Rectal smooth muscle tissue (tissue), 1 donor: ENCODE measurements at regions not wholly inside any gene's neighbourhood (a gene's known extent, or its start where the extent isn't known, plus 50 kb on each side); places are given as distances from the start of the nearest gene placed in this dataset.

Experiments used
- H3K27ac ChIP-seq: one replicate; pipeline ENCODE4 v1.7.0; 2013; ENCODE audit warnings: low read depth, low read length, inconsistent platforms
- H3K27me3 ChIP-seq: one replicate; pipeline ENCODE4 v1.7.0; 2013; ENCODE audit warnings: low read length; ENCODE audit not compliant: control insufficient read depth, insufficient read depth
- H3K36me3 ChIP-seq: one replicate; pipeline ENCODE4 v1.7.0; 2013; ENCODE audit warnings: low read length; ENCODE audit not compliant: control insufficient read depth, insufficient read depth
- H3K4me1 ChIP-seq: one replicate; pipeline ENCODE4 v1.7.0; 2013; ENCODE audit warnings: low read length; ENCODE audit not compliant: control insufficient read depth, insufficient read depth
- H3K4me3 ChIP-seq: one replicate; pipeline ENCODE4 v1.7.0; 2013; ENCODE audit warnings: low read length
- H3K9ac ChIP-seq: one replicate; pipeline ENCODE4 v1.7.0; 2013; ENCODE audit warnings: low read length

- no peak overlapping the region for H3K4me3 ChIP-seq
- H3K4me1 ChIP-seq = no peaks in the 10 kb centered on the region
- H3K27me3 ChIP-seq = no peaks in the 10 kb centered on the region
- no peaks in the 10 kb centered on the region for H3K36me3 ChIP-seq
- no peak overlapping the region for H3K9ac ChIP-seq
- H3K27ac ChIP-seq = no peak overlapping the region
Observed at GRCh38 chr16:49061137-49061714, 220.4 kb downstream of the CBLN1 start.

- H3K36me3 ChIP-seq = no peaks in the 10 kb centered on the region
- H3K27ac ChIP-seq = no peak overlapping the region
- H3K4me1 ChIP-seq = no peaks in the 10 kb centered on the region
- H3K4me3 ChIP-seq = no peak overlapping the region
- H3K9ac ChIP-seq = no peak overlapping the region
- no peaks in the 10 kb centered on the region for H3K27me3 ChIP-seq
Observed at GRCh38 chr16:49060728-49061127, 220.9 kb downstream of the CBLN1 start.

GRCh38 chr16:49058382-49058781 is 223.3 kb downstream of the CBLN1 start:
- Histone ChIP-seq H3K36me3 (no peaks in the 10 kb centered on the region), H3K27ac (no peak overlapping the region), H3K4me3 (no peak overlapping the region), H3K9ac (no peak overlapping the region), H3K4me1 (no peaks in the 10 kb centered on the region), H3K27me3 (no peaks in the 10 kb centered on the region)

- no peak overlapping the region for H3K9ac ChIP-seq
- no peaks in the 10 kb centered on the region for H3K27me3 ChIP-seq
- no peaks in the 10 kb centered on the region for H3K36me3 ChIP-seq
- no peak overlapping the region for H3K4me3 ChIP-seq
- H3K27ac ChIP-seq = no peak overlapping the region
- no peaks in the 10 kb centered on the region for H3K4me1 ChIP-seq
Observed at GRCh38 chr16:49057936-49058335, 223.7 kb downstream of the CBLN1 start.

GRCh38 chr16:49057391-49057790 is 224.2 kb downstream of the CBLN1 start:
- no peak overlapping the region for H3K9ac ChIP-seq
- H3K4me1 ChIP-seq = no peaks in the 10 kb centered on the region
- no peaks in the 10 kb centered on the region for H3K27me3 ChIP-seq
- no peak overlapping the region for H3K4me3 ChIP-seq
- no peaks in the 10 kb centered on the region for H3K36me3 ChIP-seq
- H3K27ac ChIP-seq = no peak overlapping the region

GRCh38 chr16:49056546-49056945 is 225.1 kb downstream of the CBLN1 start:
- Histone ChIP-seq H3K9ac (no peak overlapping the region), H3K4me1 (no peaks in the 10 kb centered on the region), H3K36me3 (no peaks in the 10 kb centered on the region), H3K27ac (no peak overlapping the region), H3K4me3 (no peak overlapping the region), H3K27me3 (no peaks in the 10 kb centered on the region)

- Histone ChIP-seq H3K27ac (no peak overlapping the region), H3K36me3 (no peaks in the 10 kb centered on the region), H3K4me3 (no peak overlapping the region), H3K27me3 (no peaks in the 10 kb centered on the region), H3K4me1 (no peaks in the 10 kb centered on the region), H3K9ac (no peak overlapping the region)
Observed at GRCh38 chr16:49055824-49056545, 225.7 kb downstream of the CBLN1 start.

GRCh38 chr16:49055291-49055690 is 226.3 kb downstream of the CBLN1 start:
- no peaks in the 10 kb centered on the region for H3K36me3 ChIP-seq
- H3K27ac ChIP-seq = no peak overlapping the region
- H3K9ac ChIP-seq = no peak overlapping the region
- no peak overlapping the region for H3K4me3 ChIP-seq
- H3K4me1 ChIP-seq = no peaks in the 10 kb centered on the region
- H3K27me3 ChIP-seq = no peaks in the 10 kb centered on the region

- Histone ChIP-seq H3K4me1 (no peaks in the 10 kb centered on the region), H3K36me3 (no peaks in the 10 kb centered on the region), H3K27me3 (no peaks in the 10 kb centered on the region), H3K9ac (no peak overlapping the region), H3K27ac (no peak overlapping the region), H3K4me3 (no peak overlapping the region)
Observed at GRCh38 chr16:49054606-49055005, 227.0 kb downstream of the CBLN1 start.

GRCh38 chr16:49052846-49053245 is 228.8 kb downstream of the CBLN1 start:
- no peak overlapping the region for H3K27ac ChIP-seq
- H3K4me1 ChIP-seq = no peaks in the 10 kb centered on the region
- H3K27me3 ChIP-seq = no peaks in the 10 kb centered on the region
- no peaks in the 10 kb centered on the region for H3K36me3 ChIP-seq
- no peak overlapping the region for H3K9ac ChIP-seq
- no peak overlapping the region for H3K4me3 ChIP-seq

GRCh38 chr16:49051576-49051975 is 230.1 kb downstream of the CBLN1 start:
- H3K4me3 ChIP-seq = no peak overlapping the region
- no peaks in the 10 kb centered on the region for H3K4me1 ChIP-seq
- H3K27ac ChIP-seq = no peak overlapping the region
- H3K9ac ChIP-seq = no peak overlapping the region
- H3K36me3 ChIP-seq = no peaks in the 10 kb centered on the region
- H3K27me3 ChIP-seq = no peaks in the 10 kb centered on the region

- Histone ChIP-seq H3K27me3 (no peaks in the 10 kb centered on the region), H3K4me1 (no peaks in the 10 kb centered on the region), H3K4me3 (no peak overlapping the region), H3K27ac (peak overlapping the region; percentile 16), H3K9ac (no peak overlapping the region), H3K36me3 (no peaks in the 10 kb centered on the region)
Observed at GRCh38 chr16:49050607-49051006, 231.0 kb downstream of the CBLN1 start.

- Histone ChIP-seq H3K27me3 (no peaks in the 10 kb centered on the region), H3K9ac (no peak overlapping the region), H3K4me3 (no peak overlapping the region), H3K4me1 (no peaks in the 10 kb centered on the region), H3K36me3 (no peaks in the 10 kb centered on the region), H3K27ac (no peak overlapping the region)
Observed at GRCh38 chr16:49049644-49050043, 232.0 kb downstream of the CBLN1 start.
